MM.1S (cell line): ENCODE measurements at regions not wholly inside any gene's neighbourhood (a gene's known extent, or its start where the extent isn't known, plus 50 kb on each side); places are given as distances from the start of the nearest gene placed in this dataset.

Source experiments
- DNase-seq: peaks from one replicate; pipeline ENCODE4 v3.0.0-alpha.2; 2015
- H2AFZ ChIP-seq: fragments of 300-600 bp; sonication (generic); 2 replicates; pipeline ENCODE4 v1.6.0; 2016; ENCODE audit warnings: antibody characterized with exemption, low read length
- H3F3A ChIP-seq: fragments of 300-600 bp; sonication (generic); 2 replicates; pipeline ENCODE4 v1.6.1; 2016; ENCODE audit warnings: mild to moderate bottlenecking, antibody characterized with exemption, low read length, moderate library complexity, mixed read lengths; ENCODE audit not compliant: insufficient read depth
- H3K27ac ChIP-seq: fragments of 300-600 bp; sonication (generic); 2 replicates; pipeline ENCODE4 v1.5.1; 2016; ENCODE audit warnings: mild to moderate bottlenecking, low read length
- H3K27me3 ChIP-seq: fragments of 300-600 bp; sonication (generic); replicated peaks from 2 replicates; pipeline ENCODE4 v1.6.0; 2016; ENCODE audit warnings: low read length; ENCODE audit not compliant: insufficient read depth
- H3K36me3 ChIP-seq: fragments of 300-600 bp; sonication (generic); replicated peaks from 2 replicates; pipeline ENCODE4 v1.6.1; 2016; ENCODE audit warnings: mild to moderate bottlenecking, low read length, mixed read lengths; ENCODE audit not compliant: insufficient read depth
- H3K4me1 ChIP-seq: fragments of 300-600 bp; sonication (generic); 2 replicates; pipeline ENCODE4 v1.6.1; 2016; ENCODE audit warnings: low read length, mixed read lengths
- H3K4me2 ChIP-seq: fragments of 300-600 bp; sonication (generic); 2 replicates; pipeline ENCODE4 v1.6.0; 2016; ENCODE audit warnings: low read depth, low read length
- H3K4me3 ChIP-seq: fragments of 300-600 bp; sonication (generic); 2 replicates; pipeline ENCODE4 v1.5.1; 2016; ENCODE audit warnings: low read length, mixed read lengths
- H3K79me2 ChIP-seq: fragments of 300-600 bp; sonication (generic); 2 replicates; pipeline ENCODE4 v1.6.1; 2016; ENCODE audit warnings: mixed run types, low read length, mixed read lengths
- H3K9ac ChIP-seq: fragments of 300-600 bp; sonication (generic); 2 replicates; pipeline ENCODE4 v1.6.1; 2016; ENCODE audit warnings: low read length, mixed read lengths
- H3K9me2 ChIP-seq: fragments of 300-600 bp; sonication (generic); replicated peaks from 2 replicates; pipeline ENCODE4 v1.6.1; 2016; ENCODE audit warnings: mild to moderate bottlenecking, low read length, mixed read lengths; ENCODE audit not compliant: insufficient read depth
- H3K9me3 ChIP-seq: fragments of 300-600 bp; sonication (generic); replicated peaks from 2 replicates; pipeline ENCODE4 v1.6.1; 2016; ENCODE audit warnings: mild to moderate bottlenecking, low read length, mixed read lengths; ENCODE audit not compliant: insufficient read depth
- H4K20me1 ChIP-seq: fragments of 300-600 bp; sonication (generic); 2 replicates; pipeline ENCODE4 v1.6.1; 2016; ENCODE audit warnings: mild to moderate bottlenecking, low read length, moderate library complexity, mixed read lengths; ENCODE audit not compliant: insufficient read depth
- CTCF ChIP-seq: fragments of 300-600 bp; sonication (generic); IDR thresholded peaks from 2 replicates; pipeline ENCODE4 v1.5.1; 2016; ENCODE audit warnings: antibody characterized with exemption, low read length, mixed read lengths
- EZH2 ChIP-seq: fragments of 300-600 bp; sonication (generic); optimal IDR thresholded peaks from 2 replicates; pipeline ENCODE3; 2017; ENCODE audit warnings: low read depth, mild to moderate bottlenecking, antibody characterized with exemption, low read length, mixed read lengths
- EZH2phosphoT487 ChIP-seq: fragments of 300-600 bp; sonication (generic); IDR thresholded peaks from 2 replicates; pipeline ENCODE4 v1.6.1; 2018; ENCODE audit warnings: antibody characterized with exemption, low read length

GRCh38 chr2:239498981-239499634, 98.3 kb upstream of the HDAC4 start:
- 0 out of 2 replicates have a peak, but pooled peaks cover 4% of the 10 kb centered on the region for H3K27me3 ChIP-seq
- H3K4me3 ChIP-seq, result no peak overlapping the region
- H3K79me2 ChIP-seq, result no peaks in the 10 kb centered on the region
- H3K9me3 ChIP-seq, result no peaks in the 10 kb centered on the region
- no peaks in the 10 kb centered on the region for H3K36me3 ChIP-seq
- DNase-seq, result no peak
- H2AFZ ChIP-seq, result no peak overlapping the region
- H3K9me2 ChIP-seq, result no peaks in the 10 kb centered on the region
- H3K9ac ChIP-seq, result no peak overlapping the region
- TF ChIP-seq EZH2phosphoT487, result no peak
- TF ChIP-seq CTCF, result no peak
- TF ChIP-seq EZH2, result no peak
- H3K4me1 ChIP-seq, result no peaks in the 10 kb centered on the region
- no peak overlapping the region for H3K4me2 ChIP-seq
- no peaks in the 10 kb centered on the region for H4K20me1 ChIP-seq
- no peaks in the 10 kb centered on the region for H3F3A ChIP-seq
- H3K27ac ChIP-seq, result no peak overlapping the region

GRCh38 chr2:239498576-239498975, 97.8 kb upstream of the HDAC4 start:
- Histone ChIP-seq H3K79me2 (no peaks in the 10 kb centered on the region), H4K20me1 (no peaks in the 10 kb centered on the region), H3K4me1 (no peaks in the 10 kb centered on the region), H3F3A (no peaks in the 10 kb centered on the region), H3K27ac (no peak overlapping the region), H3K9me2 (no peaks in the 10 kb centered on the region), H3K27me3 (0 out of 2 replicates have a peak, but pooled peaks cover 4% of the 10 kb centered on the region), H3K4me2 (no peak overlapping the region), H3K36me3 (no peaks in the 10 kb centered on the region), H3K9ac (no peak overlapping the region), H3K4me3 (no peak overlapping the region), H3K9me3 (no peaks in the 10 kb centered on the region), H2AFZ (no peak overlapping the region)
- no peak for DNase-seq
- no peak for TF ChIP-seq EZH2
- TF ChIP-seq CTCF, result no peak
- no peak for TF ChIP-seq EZH2phosphoT487

- H3K27ac ChIP-seq, result no peak overlapping the region
- no peaks in the 10 kb centered on the region for H3K36me3 ChIP-seq
- no peak overlapping the region for H3K9ac ChIP-seq
- TF ChIP-seq EZH2phosphoT487, result no peak
- no peak for TF ChIP-seq CTCF
- TF ChIP-seq EZH2, result no peak
- H3K4me3 ChIP-seq, result no peak overlapping the region
- H3K79me2 ChIP-seq, result no peaks in the 10 kb centered on the region
- H3F3A ChIP-seq, result no peaks in the 10 kb centered on the region
- no peaks in the 10 kb centered on the region for H3K9me2 ChIP-seq
- no peak overlapping the region for H2AFZ ChIP-seq
- H3K9me3 ChIP-seq, result no peaks in the 10 kb centered on the region
- DNase-seq, result no peak
- no peaks in the 10 kb centered on the region for H4K20me1 ChIP-seq
- no peaks in the 10 kb centered on the region for H3K4me1 ChIP-seq
- H3K27me3 ChIP-seq, result 0 out of 2 replicates have a peak, but pooled peaks cover 4% of the 10 kb centered on the region
- no peak overlapping the region for H3K4me2 ChIP-seq
These were observed 95.9 kb upstream of the HDAC4 start for GRCh38 chr2:239496700-239497099.
